ENCODE measurements at regions not wholly inside any gene's neighbourhood (a gene's known extent, or its start where the extent isn't known, plus 50 kb on each side); places are given as distances from the start of the nearest gene placed in this dataset.

GRCh38 chr1:234721476-234722269 lies 111.7 kb upstream of the IRF2BP2 start:
- TF ChIP-seq POLR2AphosphoS5 (IDR thresholded peaks at IDR 0.05) (no peak), EZH2 (IDR thresholded peaks at IDR 0.05; ENCODE audit: borderline replicate concordance, insufficient read depth, low read length, poor library complexity, severe bottlenecking) (no peak)

All from neural cell (in vitro differentiated cells).